HFF-Myc (cell line): ENCODE measurements at regions not wholly inside any gene's neighbourhood (a gene's known extent, or its start where the extent isn't known, plus 50 kb on each side); places are given as distances from the start of the nearest gene placed in this dataset.
A peak's percentile ranks its signal among the peaks of the same experiment; 100 is the strongest.
"Not testable (repeated sequence)": the region's sequence is repeated elsewhere in the genome, so short reads cannot be mapped to it uniquely, and the experiment has no call there.

Experiments used
- DNase-seq: peaks from one replicate; pipeline ENCODE4 v3.0.0-alpha.2; 2011; ENCODE audit warnings: low read depth; ENCODE audit errors: extremely low read depth
- H3K4me3 ChIP-seq: replicated peaks from 2 replicates; pipeline ENCODE4 v1.5.1; 2011; ENCODE audit warnings: low read depth, mild to moderate bottlenecking, control low read depth, low read length
- CTCF ChIP-seq: IDR thresholded peaks from 2 replicates; pipeline ENCODE4 v1.5.1; 2012; ENCODE audit warnings: mild to moderate bottlenecking, low read depth, low read length, control low read depth; ENCODE audit errors: missing control alignments

GRCh38 chr5:67548520-67549295 is 352.1 kb upstream of the CD180 start:
- H3K4me3 ChIP-seq, result no peak overlapping the region
- TF ChIP-seq CTCF, result no peak
- DNase-seq, result no peak

- DNase-seq, result no peak
- no peak overlapping the region for H3K4me3 ChIP-seq
- no peak for TF ChIP-seq CTCF
Observed at GRCh38 chr5:67547682-67548081, 351.1 kb upstream of the CD180 start.

- not testable (repeated sequence) for H3K4me3 ChIP-seq, DNase-seq
Observed at GRCh38 chr5:67544942-67545341, 348.3 kb upstream of the CD180 start.

GRCh38 chr5:67543720-67544270 is 347.2 kb upstream of the CD180 start:
- no peak for TF ChIP-seq CTCF
- no peak overlapping the region for H3K4me3 ChIP-seq

GRCh38 chr5:67542479-67542878 is 345.9 kb upstream of the CD180 start:
- no peak for TF ChIP-seq CTCF
- no peak for DNase-seq
- H3K4me3 ChIP-seq, result no peak overlapping the region

More at GRCh38 chr5:67543720-67544270, 347.2 kb upstream of the CD180 start:
- DNase-seq, result peak; percentile 14

GRCh38 chr5:67541875-67542274 is 345.3 kb upstream of the CD180 start:
- no peak overlapping the region for H3K4me3 ChIP-seq
- no peak for DNase-seq
- TF ChIP-seq CTCF, result no peak

GRCh38 chr5:67538855-67539506 is 342.4 kb upstream of the CD180 start:
- no peak for TF ChIP-seq CTCF
- DNase-seq, result no peak
- H3K4me3 ChIP-seq, result no peak overlapping the region
